Stimulated activated naive CD8-positive, alpha-beta T cell treated with anti-CD3 and anti-CD28 coated beads, Interleukin-15, Interleukin-2, amounts not matched to agents 100 ng/mL and 50 ng/mL, for 24 hours (primary cell): ENCODE measurements at regions not wholly inside any gene's neighbourhood (a gene's known extent, or its start where the extent isn't known, plus 50 kb on each side); places are given as distances from the start of the nearest gene placed in this dataset.

ENCODE experiments used
- H3K27ac Mint-ChIP-seq: one replicate; pipeline ENCODE4 v1.8.0; 2021; ENCODE audit warnings: mild to moderate bottlenecking, mixed read lengths
- H3K27me3 Mint-ChIP-seq: one replicate; pipeline ENCODE4 v1.8.0; 2021; ENCODE audit warnings: mixed read lengths
- H3K36me3 Mint-ChIP-seq: one replicate; pipeline ENCODE4 v1.8.0; 2021; ENCODE audit warnings: low read depth, mixed read lengths
- H3K4me1 Mint-ChIP-seq: one replicate; pipeline ENCODE4 v1.8.0; 2021; ENCODE audit warnings: low read depth, mixed read lengths
- H3K4me3 Mint-ChIP-seq: one replicate; pipeline ENCODE4 v1.8.0; 2021; ENCODE audit warnings: mild to moderate bottlenecking, mixed read lengths
- H3K9me3 Mint-ChIP-seq: one replicate; pipeline ENCODE4 v1.8.0; 2021; ENCODE audit warnings: mixed read lengths

DNA sequence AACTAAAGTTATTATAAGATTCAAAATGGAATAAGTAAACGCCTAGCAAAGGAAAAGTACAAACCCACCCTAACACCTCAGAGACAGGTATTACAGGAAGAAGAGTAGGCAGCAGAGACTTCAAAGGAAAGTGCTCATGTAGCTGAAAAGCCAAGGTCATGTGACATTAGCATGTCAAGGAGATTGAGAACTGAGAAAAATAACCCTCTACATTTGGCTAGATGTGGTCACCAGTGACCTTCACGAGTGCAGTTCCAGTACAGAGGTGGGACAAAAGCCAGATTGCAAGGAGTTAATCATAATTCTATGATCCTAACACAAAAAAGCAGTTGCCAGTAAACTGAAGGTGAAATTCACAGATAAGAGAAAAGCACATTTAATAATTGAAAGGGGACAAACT is 252.7 kb downstream of the ZEB2 start:
- peaks cover 57% of the 10 kb centered on the region for H3K4me1 Mint-ChIP-seq
- H3K4me3 Mint-ChIP-seq, result peak overlapping the region; percentile 50
- H3K27me3 Mint-ChIP-seq, result no peaks in the 10 kb centered on the region
- H3K36me3 Mint-ChIP-seq, result peaks cover 14% of the 10 kb centered on the region
- H3K27ac Mint-ChIP-seq, result peak overlapping the region; percentile 81
- H3K9me3 Mint-ChIP-seq, result no peaks in the 10 kb centered on the region

DNA sequence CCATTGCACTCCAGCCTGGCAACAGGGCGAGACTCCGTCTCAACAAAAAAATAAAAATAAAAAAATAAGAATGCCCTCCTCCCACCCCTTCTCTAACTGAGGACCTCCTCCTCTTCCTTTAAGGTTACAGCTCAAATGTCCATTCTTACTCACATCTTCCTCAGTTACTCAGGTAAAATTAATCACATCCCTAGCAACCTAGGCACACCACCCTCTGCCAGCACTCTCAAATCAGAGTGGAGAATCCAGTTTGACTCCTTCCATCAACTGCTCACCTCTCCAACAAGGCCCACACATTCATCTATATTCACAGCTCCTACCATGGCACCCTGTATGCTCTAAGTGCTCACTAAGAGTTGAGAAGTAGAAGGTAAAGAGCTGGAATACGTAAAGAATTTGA is 254.3 kb downstream of the ZEB2 start:
- no peaks in the 10 kb centered on the region for H3K9me3 Mint-ChIP-seq
- H3K27ac Mint-ChIP-seq, result peak overlapping the region; percentile 90
- H3K27me3 Mint-ChIP-seq, result no peaks in the 10 kb centered on the region
- H3K36me3 Mint-ChIP-seq, result peaks cover 14% of the 10 kb centered on the region
- H3K4me3 Mint-ChIP-seq, result no peak overlapping the region
- H3K4me1 Mint-ChIP-seq, result peaks cover 68% of the 10 kb centered on the region

- peak overlapping the region; percentile 84 for H3K27ac Mint-ChIP-seq
- peaks cover 75% of the 10 kb centered on the region for H3K4me1 Mint-ChIP-seq
- H3K27me3 Mint-ChIP-seq, result no peaks in the 10 kb centered on the region
- peaks cover 32% of the 10 kb centered on the region for H3K36me3 Mint-ChIP-seq
- peaks cover 15% of the 10 kb centered on the region for H3K9me3 Mint-ChIP-seq
- peak overlapping the region; percentile 17 for H3K4me3 Mint-ChIP-seq
Measured at GRCh38 chr2:144261966-144262365, 258.0 kb downstream of the ZEB2 start.

DNA sequence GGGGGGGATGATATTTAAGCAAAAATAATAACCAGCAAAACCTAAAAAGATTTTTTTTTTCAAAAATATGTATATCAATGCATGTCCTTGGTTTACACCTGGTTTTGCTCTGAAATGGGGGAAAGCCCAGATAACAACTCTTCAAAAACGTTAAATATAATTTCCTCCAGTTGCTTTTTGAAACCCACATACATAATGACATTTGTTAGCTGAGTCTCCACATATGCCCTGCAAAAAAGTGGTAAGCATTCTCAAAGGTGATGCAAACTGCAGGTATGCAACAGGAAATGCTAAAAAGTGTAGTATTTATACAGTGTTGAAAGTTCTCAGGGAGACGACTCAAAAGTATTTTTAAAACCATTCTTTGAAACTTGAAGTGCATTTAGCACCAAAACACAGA is 258.6 kb downstream of the ZEB2 start:
- Mint-ChIP-seq H3K4me3 (peak overlapping the region; percentile 58), H3K9me3 (peaks cover 15% of the 10 kb centered on the region), H3K36me3 (peaks cover 35% of the 10 kb centered on the region), H3K27me3 (no peaks in the 10 kb centered on the region), H3K4me1 (peaks cover 75% of the 10 kb centered on the region), H3K27ac (peak overlapping the region; percentile 84)

DNA sequence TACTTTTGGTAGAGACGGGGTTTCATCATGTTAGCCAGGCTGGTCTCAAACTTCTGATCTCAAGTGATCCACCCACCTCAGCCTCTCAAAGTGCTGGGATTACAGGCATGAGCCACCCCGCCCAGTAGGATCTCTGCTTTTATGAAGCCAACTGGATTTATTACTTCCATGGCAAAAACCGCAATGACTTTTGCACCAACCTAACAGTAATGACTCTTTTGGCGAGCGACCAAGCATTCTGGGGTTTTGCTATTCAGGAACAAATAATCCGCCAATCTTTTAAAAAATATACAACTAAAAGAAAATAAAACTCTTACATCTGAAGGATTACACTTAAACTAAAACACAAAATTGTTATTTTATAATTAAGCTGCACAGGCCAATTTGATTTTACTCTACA is 260.6 kb downstream of the ZEB2 start:
- Mint-ChIP-seq H3K4me1 (peaks cover 70% of the 10 kb centered on the region), H3K9me3 (peaks cover 32% of the 10 kb centered on the region), H3K27me3 (no peaks in the 10 kb centered on the region), H3K36me3 (peaks cover 40% of the 10 kb centered on the region), H3K4me3 (no peak overlapping the region), H3K27ac (no peak overlapping the region)

- Mint-ChIP-seq H3K4me1 (peaks cover 61% of the 10 kb centered on the region), H3K4me3 (no peak overlapping the region), H3K27me3 (no peaks in the 10 kb centered on the region), H3K27ac (peak overlapping the region; percentile 53), H3K36me3 (peaks cover 46% of the 10 kb centered on the region), H3K9me3 (peaks cover 36% of the 10 kb centered on the region)
Measured at GRCh38 chr2:144258154-144258553, 261.8 kb downstream of the ZEB2 start.

DNA sequence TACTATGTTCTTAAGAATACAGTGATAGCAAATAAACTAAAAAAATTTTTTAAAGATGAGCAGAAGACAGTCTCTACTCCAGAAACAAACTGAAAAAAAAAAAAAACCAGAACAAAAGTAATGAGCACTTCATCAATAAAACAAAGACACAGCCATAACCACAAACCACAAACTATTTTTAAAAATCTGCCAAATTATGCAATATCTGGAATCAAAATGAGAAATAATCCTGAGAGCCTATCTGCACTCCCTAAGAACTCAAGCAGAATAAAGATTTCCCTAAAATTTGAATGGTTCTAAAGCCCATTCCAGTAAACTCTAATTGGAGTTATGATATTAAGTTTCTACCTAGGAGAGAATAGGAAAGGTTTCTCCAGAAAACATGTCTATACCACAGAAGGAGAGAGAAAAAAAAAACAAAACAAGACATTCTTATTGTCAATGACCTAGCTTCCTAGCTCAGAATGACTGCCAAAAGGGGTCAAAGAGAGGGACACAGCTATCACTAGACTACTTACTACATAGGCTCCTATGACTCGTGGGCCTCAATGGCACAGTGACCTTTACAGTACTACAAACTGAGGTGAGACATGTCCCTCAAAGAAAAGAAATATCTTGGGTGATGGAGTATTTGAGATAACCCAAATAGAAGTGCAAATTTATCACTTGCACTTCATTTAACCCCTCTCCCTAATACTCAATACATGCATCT is 262.8 kb downstream of the ZEB2 start:
- Mint-ChIP-seq H3K4me3 (peak overlapping the region; percentile 62), H3K27me3 (no peaks in the 10 kb centered on the region), H3K36me3 (peaks cover 54% of the 10 kb centered on the region), H3K27ac (peak overlapping the region; percentile 53), H3K9me3 (peaks cover 43% of the 10 kb centered on the region), H3K4me1 (peaks cover 58% of the 10 kb centered on the region)

GRCh38 chr2:144254342-144255235 is 265.3 kb downstream of the ZEB2 start:
- Mint-ChIP-seq H3K9me3 (peaks cover 49% of the 10 kb centered on the region), H3K4me3 (no peak overlapping the region), H3K4me1 (peaks cover 40% of the 10 kb centered on the region), H3K27ac (peak overlapping the region; percentile 26), H3K27me3 (no peaks in the 10 kb centered on the region), H3K36me3 (peaks cover 60% of the 10 kb centered on the region)

DNA sequence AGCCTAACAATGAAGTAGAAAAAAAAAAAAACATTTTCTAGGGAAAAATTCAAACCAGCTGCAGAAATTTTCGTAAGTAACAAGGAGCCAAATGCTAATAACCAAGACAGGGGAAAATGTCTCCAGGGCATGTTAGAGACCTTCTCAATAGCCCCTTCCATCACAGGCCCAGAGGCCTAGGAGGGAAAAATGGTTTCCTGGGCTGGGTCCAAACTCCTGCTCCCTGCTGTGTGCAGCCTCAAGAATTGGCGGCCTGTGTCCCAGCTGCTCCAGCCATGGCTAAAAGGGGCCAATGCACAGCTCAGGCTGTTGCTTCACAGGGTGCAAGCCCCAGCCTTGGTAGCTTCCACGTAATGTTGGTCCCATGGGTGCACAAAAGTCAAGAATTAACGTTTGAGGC is 266.2 kb downstream of the ZEB2 start:
- no peaks in the 10 kb centered on the region for H3K27me3 Mint-ChIP-seq
- peaks cover 44% of the 10 kb centered on the region for H3K4me1 Mint-ChIP-seq
- H3K4me3 Mint-ChIP-seq, result no peak overlapping the region
- peaks cover 60% of the 10 kb centered on the region for H3K36me3 Mint-ChIP-seq
- peaks cover 49% of the 10 kb centered on the region for H3K9me3 Mint-ChIP-seq
- H3K27ac Mint-ChIP-seq, result no peak overlapping the region

- H3K4me1 Mint-ChIP-seq, result peaks cover 44% of the 10 kb centered on the region
- H3K36me3 Mint-ChIP-seq, result peaks cover 50% of the 10 kb centered on the region
- no peaks in the 10 kb centered on the region for H3K27me3 Mint-ChIP-seq
- H3K4me3 Mint-ChIP-seq, result no peak overlapping the region
- peaks cover 41% of the 10 kb centered on the region for H3K9me3 Mint-ChIP-seq
- H3K27ac Mint-ChIP-seq, result no peak overlapping the region
Measured at GRCh38 chr2:144252694-144253093, 267.2 kb downstream of the ZEB2 start.

- Mint-ChIP-seq H3K4me3 (no peak overlapping the region), H3K36me3 (peaks cover 27% of the 10 kb centered on the region), H3K27me3 (no peaks in the 10 kb centered on the region), H3K27ac (peak overlapping the region; percentile 45), H3K4me1 (peaks cover 19% of the 10 kb centered on the region), H3K9me3 (peaks cover 17% of the 10 kb centered on the region)
Measured at GRCh38 chr2:144249035-144249637, 270.8 kb downstream of the ZEB2 start.

DNA sequence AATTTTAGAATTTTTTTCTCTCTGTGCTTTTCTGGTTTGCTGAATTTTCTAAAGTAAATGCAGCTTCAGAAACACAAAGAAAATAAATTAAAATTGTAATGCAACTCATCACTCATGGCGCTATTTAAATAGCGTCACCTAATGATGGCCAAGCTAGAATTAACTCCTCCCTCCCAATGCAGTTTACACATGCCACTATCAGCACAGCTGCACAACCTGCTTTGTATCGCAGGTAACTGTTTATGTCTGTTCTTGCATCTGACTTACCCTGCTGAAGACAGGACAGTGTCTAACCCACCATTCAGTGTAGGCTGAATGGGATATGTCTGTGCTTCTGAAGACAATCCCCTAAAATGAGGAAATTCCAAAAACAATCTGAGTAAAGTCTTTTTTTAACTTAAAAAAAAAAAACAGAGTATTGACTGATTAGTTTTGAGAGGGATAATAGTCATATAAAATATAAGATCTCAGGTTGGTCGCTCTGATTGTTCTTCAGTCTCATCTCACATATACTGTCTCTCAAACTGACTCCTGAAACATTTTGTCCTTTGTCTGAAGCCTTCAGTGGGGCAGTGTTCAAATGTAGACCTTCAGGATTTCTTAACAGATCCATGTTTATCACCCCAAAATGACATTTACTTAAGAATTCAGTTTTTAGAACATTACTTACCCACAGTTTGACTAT is 271.4 kb downstream of the ZEB2 start:
- Mint-ChIP-seq H3K27me3 (no peaks in the 10 kb centered on the region), H3K9me3 (peaks cover 17% of the 10 kb centered on the region), H3K4me3 (no peak overlapping the region), H3K27ac (peak overlapping the region; percentile 45), H3K4me1 (peaks cover 22% of the 10 kb centered on the region), H3K36me3 (peaks cover 25% of the 10 kb centered on the region)

DNA sequence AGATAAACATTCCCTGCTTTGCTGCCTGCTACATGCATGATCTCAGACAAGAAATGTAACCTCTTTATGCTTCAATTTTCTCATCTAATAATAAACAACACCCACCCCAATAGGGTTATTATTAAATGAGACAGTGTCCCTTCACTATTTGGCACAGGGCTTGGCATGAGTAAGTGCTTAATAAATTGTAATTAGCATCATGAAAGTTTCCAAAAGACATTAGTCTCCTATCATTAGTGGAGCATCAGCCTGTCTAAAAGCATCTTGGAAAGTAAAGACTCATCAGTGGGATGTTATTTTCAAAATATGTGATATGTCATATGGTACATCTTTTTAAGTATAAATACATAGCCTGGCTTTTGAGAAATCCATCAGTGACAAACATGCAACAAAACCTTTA is 275.0 kb downstream of the ZEB2 start:
- H3K4me3 Mint-ChIP-seq, result no peak overlapping the region
- H3K27ac Mint-ChIP-seq, result no peak overlapping the region
- no peaks in the 10 kb centered on the region for H3K9me3 Mint-ChIP-seq
- peaks cover 8% of the 10 kb centered on the region for H3K36me3 Mint-ChIP-seq
- H3K4me1 Mint-ChIP-seq, result peaks cover 49% of the 10 kb centered on the region
- no peaks in the 10 kb centered on the region for H3K27me3 Mint-ChIP-seq

GRCh38 chr2:144242311-144242710 is 277.6 kb downstream of the ZEB2 start:
- H3K27me3 Mint-ChIP-seq, result no peaks in the 10 kb centered on the region
- no peaks in the 10 kb centered on the region for H3K9me3 Mint-ChIP-seq
- peaks cover 58% of the 10 kb centered on the region for H3K4me1 Mint-ChIP-seq
- H3K27ac Mint-ChIP-seq, result no peak overlapping the region
- H3K36me3 Mint-ChIP-seq, result peaks cover 13% of the 10 kb centered on the region
- H3K4me3 Mint-ChIP-seq, result no peak overlapping the region
